NCI-H1436 (cell line): ENCODE measurements at regions not wholly inside any gene's neighbourhood (a gene's known extent, or its start where the extent isn't known, plus 50 kb on each side); places are given as distances from the start of the nearest gene placed in this dataset.

Experiments used
- DNase-seq: peaks from one replicate; lab custom pipeline; 2025; lab: John Stamatoyannopoulos, UW

- DNase-seq = no peak
Measured at GRCh38 chr16:6665126-6665525, 667.5 kb upstream of the RBFOX1 start.

- no peak for DNase-seq
Measured at GRCh38 chr16:6663668-6664067, 669.0 kb upstream of the RBFOX1 start.

DNA sequence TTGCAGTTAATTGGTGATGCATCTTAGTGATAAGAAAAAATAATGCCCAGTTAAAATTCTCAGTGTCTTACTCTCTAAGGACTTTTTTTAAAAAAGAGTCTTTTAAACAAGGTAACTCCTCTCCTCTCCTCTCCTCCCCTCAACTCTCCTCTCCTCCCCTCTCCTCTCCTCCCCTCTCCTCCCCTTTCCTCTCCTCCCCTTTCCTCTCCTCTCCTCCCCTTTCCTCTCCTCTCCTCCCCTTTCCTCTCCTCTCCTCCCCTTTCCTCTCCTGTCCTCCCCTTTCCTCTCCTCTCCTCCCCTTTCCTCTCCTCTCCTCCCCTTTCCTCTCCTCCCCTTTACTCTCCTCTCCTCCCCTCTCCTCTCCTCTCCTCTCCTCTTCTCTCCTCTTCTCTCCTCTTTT is 675.9 kb upstream of the RBFOX1 start:
- DNase-seq = no peak

DNA sequence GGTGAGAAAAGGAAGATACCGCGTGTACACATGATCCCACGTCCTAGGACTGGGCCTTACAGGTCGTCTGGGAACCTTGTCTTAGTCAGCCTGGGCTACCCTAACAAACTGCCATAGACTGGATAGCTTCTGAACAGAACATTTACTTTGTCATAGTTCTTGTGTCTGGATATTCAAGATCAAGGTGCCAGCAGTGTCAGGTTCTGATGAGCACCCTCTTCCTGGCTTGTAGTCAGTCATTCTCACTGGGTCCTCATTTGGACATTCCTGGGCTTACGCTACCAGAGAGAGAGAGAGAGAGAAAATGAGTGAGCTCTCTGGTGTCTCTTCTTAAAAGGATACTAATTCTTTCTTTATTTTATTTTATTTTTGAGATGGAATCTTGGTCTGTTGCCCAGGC is 685.8 kb upstream of the RBFOX1 start:
- DNase-seq = no peak

DNA sequence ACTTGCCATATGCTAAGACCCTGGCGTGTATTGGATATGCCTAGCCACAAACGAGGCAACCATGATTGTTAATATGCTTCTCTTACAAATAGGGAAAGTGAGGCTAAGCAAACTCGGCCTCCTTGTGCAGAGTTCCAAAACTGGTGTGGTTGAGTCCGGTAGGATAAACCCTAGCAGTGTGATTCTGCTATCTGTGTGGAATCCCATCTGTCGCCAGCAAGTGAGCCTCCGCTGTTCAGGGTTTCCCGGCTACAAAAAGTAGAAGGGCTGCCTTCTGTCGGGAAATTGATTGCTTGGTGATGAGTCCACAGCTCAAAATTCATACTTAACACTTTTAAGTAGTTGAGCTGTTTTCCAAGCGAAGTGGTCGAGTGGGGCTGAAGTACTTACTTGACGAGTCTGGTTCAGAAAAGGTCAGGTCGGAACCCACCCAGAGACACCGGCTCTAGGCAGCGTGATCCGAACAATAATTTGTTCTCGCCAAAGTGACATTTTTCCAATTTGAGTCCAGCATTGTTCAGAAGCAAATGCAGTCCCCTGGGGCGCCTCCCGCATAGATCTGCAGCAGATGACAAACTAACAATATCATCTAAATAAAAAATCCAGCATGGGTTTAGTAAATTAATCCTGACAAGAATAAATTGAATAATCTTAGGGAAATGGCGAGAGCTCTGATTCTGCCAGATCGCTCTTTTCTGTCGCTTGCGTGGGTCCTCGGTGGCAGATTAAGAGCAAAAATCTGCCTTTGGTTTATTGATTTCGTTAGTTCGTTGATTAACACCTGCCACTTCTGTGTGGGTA is 686.7 kb upstream of the RBFOX1 start:
- no peak for DNase-seq

DNA sequence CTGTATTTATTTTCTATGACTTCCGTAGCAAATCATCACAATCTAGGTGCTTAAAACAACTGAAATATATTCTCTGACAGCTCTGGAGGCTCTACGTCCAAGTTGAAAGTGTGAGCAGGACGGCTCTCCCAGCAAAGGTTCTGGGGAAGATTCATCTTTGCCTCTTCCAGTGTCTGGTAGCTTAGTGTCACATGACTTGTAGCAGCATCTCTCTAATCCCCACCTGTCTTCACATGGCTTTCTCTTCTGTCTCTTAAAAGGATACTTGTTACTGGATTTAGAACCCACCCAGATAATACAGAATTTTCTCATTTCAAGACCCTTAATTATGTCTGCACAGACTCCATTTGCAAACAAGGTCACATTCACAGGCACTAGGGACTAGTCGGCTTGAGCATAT is 687.7 kb upstream of the RBFOX1 start:
- no peak for DNase-seq

- no peak for DNase-seq
Measured at GRCh38 chr16:6643080-6643686, 689.5 kb upstream of the RBFOX1 start.

- no peak for DNase-seq
Measured at GRCh38 chr16:6642271-6642670, 690.4 kb upstream of the RBFOX1 start.

DNA sequence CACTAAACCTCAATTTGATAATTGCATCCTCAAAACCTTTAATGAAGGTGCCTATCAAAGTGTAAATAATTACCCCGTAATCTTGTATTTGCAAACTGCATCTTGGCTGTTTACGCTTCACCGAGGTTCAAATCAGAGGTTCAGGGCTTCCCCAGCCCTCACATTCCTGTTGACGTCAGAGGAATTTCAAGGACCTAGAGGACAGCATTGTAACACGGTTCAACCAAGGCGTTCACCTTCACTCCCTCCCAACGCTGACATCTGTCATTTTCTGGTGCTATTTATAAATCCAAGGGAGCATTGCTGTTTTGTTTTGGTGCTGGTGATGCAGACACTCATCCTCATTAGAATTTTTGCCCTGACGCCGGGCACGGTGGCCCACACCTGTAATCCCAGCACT is 691.6 kb upstream of the RBFOX1 start:
- DNase-seq = no peak

DNA sequence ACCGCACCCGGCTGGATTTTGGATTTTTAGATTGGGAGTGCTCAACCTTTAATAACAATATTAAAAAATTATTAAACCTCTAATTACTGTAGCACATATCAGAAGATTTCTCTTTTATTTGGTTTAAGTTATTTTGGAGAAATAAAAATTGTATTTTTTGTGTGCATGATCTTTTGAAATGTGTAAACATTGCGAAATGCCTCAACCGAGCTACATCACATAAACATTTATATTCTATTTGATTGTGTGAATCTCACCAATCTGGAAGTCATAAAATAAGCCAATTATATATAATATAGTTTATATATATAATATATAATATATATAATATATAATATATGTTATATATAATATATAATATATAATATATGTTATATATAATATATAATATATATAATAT is 696.2 kb upstream of the RBFOX1 start:
- DNase-seq = no peak

DNA sequence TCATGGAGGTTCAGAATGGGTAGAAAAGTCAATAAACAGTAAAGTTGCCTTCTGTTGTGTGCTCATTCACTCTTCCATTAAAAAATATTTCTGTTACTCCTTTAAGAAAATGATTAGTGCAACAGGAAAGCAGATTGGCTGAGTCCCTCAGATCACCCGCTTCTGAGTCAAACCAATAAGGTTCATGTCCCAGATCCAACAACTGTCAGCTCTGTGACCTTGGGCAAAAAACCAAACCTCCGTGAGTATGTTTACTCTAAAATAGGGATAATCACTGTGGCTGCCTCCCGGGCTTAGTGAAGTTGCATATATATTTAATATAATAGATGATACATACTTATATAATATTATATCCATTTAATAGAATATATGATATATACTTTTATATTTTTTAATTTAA is 698.5 kb upstream of the RBFOX1 start:
- DNase-seq = no peak

- DNase-seq = no peak
Measured at GRCh38 chr16:6633456-6633855, 699.2 kb upstream of the RBFOX1 start.

- no peak for DNase-seq
Measured at GRCh38 chr16:6629110-6629509, 703.5 kb upstream of the RBFOX1 start.

DNA sequence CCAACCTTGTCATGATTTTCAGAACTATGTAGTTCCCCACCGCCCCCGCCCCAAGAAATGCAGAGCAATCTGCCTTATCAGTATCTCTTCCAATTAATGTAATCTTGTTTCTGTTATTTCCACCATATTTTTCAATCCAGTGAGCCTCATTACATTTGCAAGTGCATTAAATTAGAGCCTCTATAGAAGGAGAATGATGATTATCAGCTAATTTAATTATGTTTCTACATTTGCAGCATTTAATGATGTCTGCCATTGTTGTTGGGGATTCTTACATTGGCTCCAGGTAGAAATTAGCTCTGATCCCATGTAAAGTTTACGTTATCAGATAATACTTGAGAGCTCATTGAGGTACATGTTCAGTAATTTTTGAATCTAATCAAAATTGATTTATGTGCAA is 707.0 kb upstream of the RBFOX1 start:
- no peak for DNase-seq

DNA sequence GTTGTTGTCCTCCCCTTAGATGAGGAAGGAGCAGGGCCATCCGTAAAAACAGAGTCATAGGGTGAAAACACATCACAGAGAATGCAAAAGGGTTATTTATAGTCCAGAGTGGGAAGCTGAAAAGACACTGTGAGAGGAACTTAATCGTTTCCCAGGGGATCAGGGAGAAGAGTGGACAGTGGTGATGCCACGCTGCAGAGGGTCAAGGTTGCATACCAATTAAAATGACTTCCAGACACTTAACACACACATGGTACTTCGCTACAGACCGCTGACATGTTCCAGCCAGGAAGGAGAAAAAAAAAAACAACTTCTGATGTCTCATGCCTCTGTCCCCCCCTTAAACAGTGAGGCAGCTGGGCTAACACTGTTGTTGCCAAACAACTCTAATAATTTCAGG is 713.8 kb upstream of the RBFOX1 start:
- no peak for DNase-seq

DNA sequence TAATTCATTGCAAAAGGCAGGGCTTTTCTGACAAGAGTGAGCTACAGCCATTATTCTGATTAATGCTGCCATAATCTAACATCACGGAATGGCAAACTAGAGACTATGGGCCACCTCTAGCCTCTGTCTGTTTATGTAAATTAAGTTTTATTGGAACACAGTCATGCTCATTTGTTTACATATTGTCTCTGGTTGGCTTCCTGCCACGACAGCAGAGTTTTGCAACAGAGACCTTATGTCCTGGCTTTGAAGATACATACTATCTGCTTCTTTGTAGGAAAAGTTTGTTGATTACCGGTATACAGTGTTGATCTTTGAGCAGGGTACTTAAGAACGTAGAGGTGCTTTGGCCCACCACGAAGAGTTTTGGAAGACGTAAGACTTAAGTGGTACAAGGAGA is 715.9 kb upstream of the RBFOX1 start:
- no peak for DNase-seq

GRCh38 chr16:6615636-6616035 is 717.0 kb upstream of the RBFOX1 start:
- DNase-seq = no peak

- no peak for DNase-seq
Measured at GRCh38 chr16:6611535-6611934, 721.1 kb upstream of the RBFOX1 start.

DNA sequence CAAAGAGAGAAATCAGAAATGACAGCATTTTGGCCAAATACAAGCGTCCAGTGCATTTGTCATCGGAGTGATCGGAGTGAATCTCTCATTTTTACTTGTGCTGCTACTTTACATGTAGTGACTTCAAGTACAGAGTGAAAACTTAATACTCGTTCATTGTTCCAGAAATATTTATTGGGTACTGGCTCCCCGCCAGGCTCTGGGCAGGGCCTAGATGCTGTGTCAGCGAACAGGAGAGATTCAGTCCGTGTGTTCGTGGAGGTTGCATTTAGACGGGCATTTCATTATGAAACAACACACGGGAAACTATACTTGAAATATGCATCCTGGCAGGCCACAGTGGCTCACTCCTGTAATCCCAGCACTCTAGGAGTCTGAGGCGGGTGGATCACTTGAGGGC is 727.2 kb upstream of the RBFOX1 start:
- no peak for DNase-seq

DNA sequence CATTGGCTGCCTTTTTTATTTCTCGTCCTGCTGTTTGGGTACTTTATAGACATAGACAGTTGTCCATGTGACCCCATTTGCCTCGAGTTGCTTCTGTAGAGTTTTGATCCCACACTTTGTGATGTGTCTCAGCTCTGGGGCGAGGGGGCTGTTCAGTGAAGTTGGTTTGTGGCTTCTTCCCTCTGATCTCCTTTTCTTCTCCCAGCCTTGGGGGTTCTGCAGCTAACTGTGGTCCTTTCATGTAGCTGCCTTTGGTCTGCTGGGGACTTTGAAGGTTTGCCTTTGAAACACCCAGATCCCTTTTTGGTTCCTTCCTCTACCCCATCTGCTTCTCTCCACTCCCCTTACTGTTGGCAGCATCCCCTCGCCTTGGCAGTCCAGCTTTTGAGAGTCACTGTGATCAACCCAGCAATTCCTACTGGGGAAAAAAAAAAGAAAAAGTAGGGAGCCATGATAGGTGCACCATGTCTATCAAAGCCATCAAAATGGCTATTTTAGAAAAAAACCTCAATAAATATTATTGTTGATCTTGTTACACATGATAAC is 728.8 kb upstream of the RBFOX1 start:
- DNase-seq = no peak

- no peak for DNase-seq
Measured at GRCh38 chr16:6602405-6602804, 730.2 kb upstream of the RBFOX1 start.

- DNase-seq = no peak
Measured at GRCh38 chr16:6600167-6600566, 732.5 kb upstream of the RBFOX1 start.

DNA sequence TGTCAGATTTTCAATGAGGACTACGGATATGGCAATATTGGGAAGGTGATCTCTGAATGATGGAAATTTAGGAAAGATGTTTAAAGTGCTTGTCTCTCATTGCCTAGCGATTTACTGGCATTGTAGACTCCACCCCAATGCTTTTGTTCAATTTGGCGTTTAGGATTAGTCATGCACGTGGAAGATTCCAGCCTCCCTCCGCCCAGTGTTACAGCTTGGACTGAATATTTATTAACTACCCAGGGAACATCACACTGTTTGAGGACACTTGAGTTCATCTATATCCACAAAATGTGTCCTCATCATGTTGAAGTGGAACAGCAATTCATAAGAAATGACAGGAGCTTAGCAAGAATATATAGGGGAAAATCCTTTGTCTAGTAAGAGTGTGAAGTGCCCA is 738.8 kb upstream of the RBFOX1 start:
- no peak for DNase-seq

GRCh38 chr16:6576606-6577005 is 756.0 kb upstream of the RBFOX1 start:
- no peak for DNase-seq
